CD4-positive, CD25-positive, alpha-beta regulatory T cell (primary cell): ENCODE measurements at regions not wholly inside any gene's neighbourhood (a gene's known extent, or its start where the extent isn't known, plus 50 kb on each side); places are given as distances from the start of the nearest gene placed in this dataset.
A peak's percentile ranks its signal among the peaks of the same experiment; 100 is the strongest.

Source experiments
- ATAC-seq, 2 donors: fragments of 150-1000 bp; cut with Tn5 transposase; one replicate each; pipeline ENCODE4 v1.10.0; 2021; ENCODE audit warnings: low read depth in 2 of 2, moderate number of reproducible peaks in 2 of 2, moderate library complexity in 1 of 2
- DNase-seq, 3 donors: peaks; one replicate each; pipeline versions ENCODE4 v3.0.0 to v3.0.0-alpha.2; 2012 to 2022; ENCODE audit warnings: mixed read lengths in 1 of 3
- H3K27ac ChIP-seq: one replicate; pipeline ENCODE4 v1.7.0; 2013; ENCODE audit warnings: mild to moderate bottlenecking, low read length; ENCODE audit not compliant: insufficient read depth, poor library complexity, severe bottlenecking
- H3K27me3 ChIP-seq: one replicate; pipeline ENCODE4 v1.7.0; 2013; ENCODE audit warnings: low read length; ENCODE audit not compliant: control insufficient read depth, insufficient read depth
- H3K36me3 ChIP-seq: one replicate; pipeline ENCODE4 v1.7.0; 2013; ENCODE audit warnings: mild to moderate bottlenecking, low read length, moderate library complexity; ENCODE audit not compliant: control insufficient read depth, insufficient read depth
- H3K4me1 ChIP-seq: 2 replicates; pipeline ENCODE4 v1.7.0; 2013; ENCODE audit warnings: mild to moderate bottlenecking, low read length; ENCODE audit not compliant: insufficient read depth, control insufficient read depth, poor library complexity, severe bottlenecking
- H3K4me3 ChIP-seq: one replicate; pipeline ENCODE4 v1.7.0; 2013; ENCODE audit warnings: low read depth, mild to moderate bottlenecking, low read length, moderate library complexity
- H3K9me3 ChIP-seq, 2 experiments: 1 replicate in 1 of 2; 2 replicates in 1 of 2; pipeline ENCODE4 v1.7.0; 2013; ENCODE audit warnings: low read length in 2 of 2, mild to moderate bottlenecking in 1 of 2, moderate library complexity in 1 of 2; ENCODE audit not compliant: control insufficient read depth in 2 of 2
- H3K27ac Mint-ChIP-seq, 3 donors: one replicate each; pipeline ENCODE4 v1.8.0; 2020 to 2022; ENCODE audit warnings: mild to moderate bottlenecking in 3 of 3, mixed read lengths in 3 of 3, moderate library complexity in 2 of 3
- H3K27me3 Mint-ChIP-seq: one replicate; pipeline ENCODE4 v1.8.0; 2022; ENCODE audit warnings: mild to moderate bottlenecking, mixed read lengths
- H3K36me3 Mint-ChIP-seq: one replicate; pipeline ENCODE4 v1.8.0; 2020; ENCODE audit warnings: mixed read lengths
- H3K4me1 Mint-ChIP-seq, 4 donors: one replicate each; pipeline ENCODE4 v1.8.0; 2020 to 2022; ENCODE audit warnings: mixed read lengths in 4 of 4, mild to moderate bottlenecking in 1 of 4
- H3K4me3 Mint-ChIP-seq, 4 donors: one replicate each; pipeline ENCODE4 v1.8.0; 2020 to 2022; ENCODE audit warnings: mild to moderate bottlenecking in 4 of 4, mixed read lengths in 4 of 4, moderate library complexity in 3 of 4
- H3K9me3 Mint-ChIP-seq, 7 donors: one replicate each; pipeline ENCODE4 v1.8.0; 2020 to 2022; ENCODE audit warnings: mixed read lengths in 7 of 7, mild to moderate bottlenecking in 3 of 7, moderate library complexity in 2 of 7

DNA sequence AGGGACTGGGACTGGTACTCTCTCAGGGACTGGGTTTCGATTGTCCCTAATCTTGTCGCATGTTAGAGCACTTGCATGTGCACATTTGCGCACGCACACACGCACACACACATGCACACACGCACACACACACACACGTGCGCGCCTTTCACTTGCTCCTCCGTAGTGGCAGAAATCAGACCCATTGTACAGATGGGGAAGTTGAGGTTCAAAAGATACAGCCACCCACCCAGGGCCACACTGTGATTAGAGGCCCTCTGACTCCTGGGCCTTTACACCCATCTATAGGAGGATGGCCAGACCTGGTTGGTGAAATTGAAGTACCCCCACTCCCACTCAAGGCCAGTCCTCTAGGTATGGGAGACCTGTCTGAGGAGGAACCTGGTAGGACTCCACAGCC, 167.8 kb upstream of the LHX5 start:
- Histone ChIP-seq H3K27me3 (no peaks in the 10 kb centered on the region), H3K9me3 (no peaks in the 10 kb centered on the region), H3K36me3 (no peaks in the 10 kb centered on the region), H3K4me1 (no peaks in the 10 kb centered on the region), H3K4me3 (no peak overlapping the region), H3K27ac (no peak overlapping the region)
- Mint-ChIP-seq H3K36me3 (no peaks in the 10 kb centered on the region), H3K9me3 (peaks cover 0 to 3% (median 0%) of the 10 kb centered on the region in 7 donors), H3K27me3 (peaks cover 30% of the 10 kb centered on the region), H3K4me1 (peaks cover 0 to 3% (median 0%) of the 10 kb centered on the region in 4 donors), H3K4me3 (no peak overlapping the region), H3K27ac (no peak overlapping the region)
- DNase-seq, result no peak
- ATAC-seq, result no peak

DNA sequence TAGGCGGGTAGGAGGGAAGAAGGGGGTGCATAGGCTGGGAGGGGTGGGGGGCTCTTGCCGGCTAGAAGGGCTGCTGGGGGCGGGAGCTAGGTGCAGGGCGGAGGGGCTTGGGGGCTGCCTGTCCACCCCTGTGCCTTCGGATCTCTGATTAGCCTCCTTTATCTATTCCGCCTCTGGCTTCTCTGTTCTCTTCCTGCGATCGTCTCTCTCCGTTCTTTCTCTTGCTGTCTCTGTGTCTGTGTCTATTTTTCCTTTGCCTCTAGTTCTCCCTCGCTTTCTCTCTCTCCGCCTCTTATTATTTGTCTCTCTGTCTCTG, 166.7 kb upstream of the LHX5 start:
- Histone ChIP-seq H3K4me1 (no peaks in the 10 kb centered on the region), H3K36me3 (no peaks in the 10 kb centered on the region), H3K27ac (no peak overlapping the region), H3K27me3 (no peaks in the 10 kb centered on the region), H3K9me3 (no peaks in the 10 kb centered on the region), H3K4me3 (no peak overlapping the region)
- Mint-ChIP-seq H3K9me3 (peaks cover 0 to 3% (median 0%) of the 10 kb centered on the region in 7 donors), H3K36me3 (no peaks in the 10 kb centered on the region), H3K27ac (no peak overlapping the region), H3K4me3 (no peak overlapping the region), H3K27me3 (peaks cover 23% of the 10 kb centered on the region), H3K4me1 (peaks cover 0 to 3% (median 0%) of the 10 kb centered on the region in 4 donors)
- no peak for DNase-seq
- ATAC-seq, result no peak

DNA sequence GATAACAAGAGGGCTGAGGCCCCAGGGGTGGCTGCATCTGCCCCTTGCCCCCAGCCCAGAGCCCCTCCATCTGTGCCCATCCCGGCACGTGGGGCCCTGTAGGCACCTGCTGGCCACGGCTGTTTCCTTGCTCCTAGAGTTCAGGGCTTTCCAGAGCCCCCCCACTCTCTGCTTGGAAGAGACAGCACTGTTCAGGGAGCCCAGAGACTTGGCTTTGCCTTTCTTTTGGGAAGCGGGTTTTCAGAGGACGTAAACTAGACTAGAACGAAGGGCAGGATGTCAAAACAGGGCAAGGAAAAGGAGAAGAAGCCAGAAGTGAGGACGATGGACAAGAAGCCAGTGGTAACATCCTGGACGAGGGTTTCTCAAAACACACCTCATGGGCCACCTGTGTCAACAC, 163.3 kb upstream of the LHX5 start:
- H3K4me3 Mint-ChIP-seq, result no peak overlapping the region
- peaks cover 0 to 11% (median 5%) of the 10 kb centered on the region in 7 donors for H3K9me3 Mint-ChIP-seq
- Histone ChIP-seq H3K36me3 (no peaks in the 10 kb centered on the region), H3K9me3 (no peaks in the 10 kb centered on the region), H3K4me1 (no peaks in the 10 kb centered on the region), H3K27ac (no peak overlapping the region), H3K27me3 (no peaks in the 10 kb centered on the region), H3K4me3 (no peak overlapping the region)
- H3K4me1 Mint-ChIP-seq, result peaks cover 0 to 3% (median 0%) of the 10 kb centered on the region in 4 donors
- no peaks in the 10 kb centered on the region for H3K36me3 Mint-ChIP-seq
- no peak for DNase-seq
- H3K27ac Mint-ChIP-seq, result no peak overlapping the region
- ATAC-seq, result no peak
- H3K27me3 Mint-ChIP-seq, result peaks cover 22% of the 10 kb centered on the region

DNA sequence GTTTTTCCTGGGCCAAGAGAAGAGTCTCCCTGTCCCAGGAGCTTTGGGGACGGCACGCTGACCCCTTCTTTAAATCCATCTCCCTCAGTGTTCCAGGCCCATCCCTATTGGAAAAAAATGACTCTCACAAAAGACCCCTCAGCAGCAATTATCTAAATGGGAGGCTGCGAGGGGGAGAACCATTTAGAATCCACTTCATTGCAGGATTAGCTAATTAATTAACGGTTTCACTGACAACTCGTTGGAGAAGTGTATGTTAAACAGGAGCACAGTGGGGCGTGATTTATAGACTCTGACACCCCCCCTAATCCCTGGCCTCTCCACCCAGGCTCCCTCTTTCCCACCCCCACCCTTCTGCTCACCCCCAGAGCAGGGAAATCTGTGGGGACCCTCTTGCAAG, 162.8 kb upstream of the LHX5 start:
- no peak overlapping the region for H3K4me3 Mint-ChIP-seq
- no peaks in the 10 kb centered on the region for H3K4me1 ChIP-seq
- H3K4me1 Mint-ChIP-seq, result peaks cover 0 to 3% (median 0%) of the 10 kb centered on the region in 4 donors
- H3K27me3 Mint-ChIP-seq, result peaks cover 17% of the 10 kb centered on the region
- no peak overlapping the region for H3K4me3 ChIP-seq
- no peaks in the 10 kb centered on the region for H3K36me3 ChIP-seq
- no peaks in the 10 kb centered on the region for H3K27me3 ChIP-seq
- H3K27ac ChIP-seq, result no peak overlapping the region
- H3K9me3 Mint-ChIP-seq, result peaks cover 0 to 15% (median 5%) of the 10 kb centered on the region in 7 donors
- H3K9me3 ChIP-seq, result no peaks in the 10 kb centered on the region
- DNase-seq (no peak), ATAC-seq (no peak)
- no peaks in the 10 kb centered on the region for H3K36me3 Mint-ChIP-seq
- peak overlapping the region in 1 of 3 donors; percentile 7 for H3K27ac Mint-ChIP-seq

DNA sequence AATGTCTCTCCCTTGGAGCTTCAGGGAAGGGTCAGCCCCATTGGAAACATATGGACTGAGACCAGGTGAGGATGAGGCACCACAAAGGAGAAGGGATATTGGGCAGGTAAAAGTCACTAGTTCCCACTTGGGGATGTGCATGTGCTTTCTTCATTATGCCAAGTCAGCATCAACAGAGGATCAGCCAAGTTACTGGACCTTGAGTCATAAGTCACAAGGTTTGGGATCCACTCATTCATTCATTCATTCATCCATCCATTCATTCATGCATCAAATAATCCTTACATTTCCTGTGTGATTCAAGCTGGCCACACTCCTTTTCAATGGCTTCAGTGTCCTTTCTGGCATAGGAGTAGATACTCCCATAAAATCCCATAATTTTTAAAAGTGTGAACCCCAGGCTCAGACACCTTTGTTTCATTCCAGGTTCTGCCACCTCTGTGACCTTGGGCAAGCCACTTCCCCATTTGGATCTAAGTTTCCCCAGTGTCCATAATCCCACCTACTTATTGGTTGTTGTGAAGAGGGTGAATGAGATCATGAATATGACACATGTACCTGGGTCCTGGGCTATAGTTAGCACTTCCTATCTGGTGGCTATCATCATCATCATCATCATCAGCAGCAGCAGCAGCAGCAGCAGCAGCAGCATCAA, 162.1 kb upstream of the LHX5 start:
- Histone ChIP-seq H3K9me3 (no peaks in the 10 kb centered on the region), H3K27me3 (no peaks in the 10 kb centered on the region), H3K4me3 (no peak overlapping the region), H3K27ac (no peak overlapping the region), H3K4me1 (no peaks in the 10 kb centered on the region), H3K36me3 (no peaks in the 10 kb centered on the region)
- Mint-ChIP-seq H3K4me3 (no peak overlapping the region), H3K4me1 (peaks cover 0 to 3% (median 0%) of the 10 kb centered on the region in 4 donors), H3K9me3 (peaks cover 0 to 18% (median 3%) of the 10 kb centered on the region in 7 donors), H3K27ac (peak overlapping the region in 1 of 3 donors; percentile 7), H3K27me3 (peaks cover 11% of the 10 kb centered on the region), H3K36me3 (no peaks in the 10 kb centered on the region)
- DNase-seq, result no peak
- no peak for ATAC-seq

DNA sequence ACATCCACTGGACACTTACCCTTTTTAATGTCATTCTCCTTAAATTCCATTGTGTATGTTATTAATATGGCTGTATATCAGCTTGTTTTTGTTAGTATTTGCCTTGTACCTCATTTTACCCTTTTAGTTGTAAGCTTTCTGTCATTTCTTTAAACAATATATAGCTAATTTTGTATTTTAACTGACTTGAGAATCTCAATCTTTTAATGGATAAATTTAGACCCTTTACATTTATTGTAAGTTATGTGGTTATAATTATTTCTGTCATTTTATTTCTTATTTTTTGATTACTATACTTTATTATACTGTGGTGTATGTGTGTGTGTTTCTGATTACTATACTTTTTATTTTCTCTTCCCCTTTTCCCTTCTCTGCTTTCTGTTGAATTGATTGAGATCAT, 159.0 kb upstream of the LHX5 start:
- ATAC-seq, result no peak
- peaks cover 0 to 30% (median 5%) of the 10 kb centered on the region in 7 donors for H3K9me3 Mint-ChIP-seq

DNA sequence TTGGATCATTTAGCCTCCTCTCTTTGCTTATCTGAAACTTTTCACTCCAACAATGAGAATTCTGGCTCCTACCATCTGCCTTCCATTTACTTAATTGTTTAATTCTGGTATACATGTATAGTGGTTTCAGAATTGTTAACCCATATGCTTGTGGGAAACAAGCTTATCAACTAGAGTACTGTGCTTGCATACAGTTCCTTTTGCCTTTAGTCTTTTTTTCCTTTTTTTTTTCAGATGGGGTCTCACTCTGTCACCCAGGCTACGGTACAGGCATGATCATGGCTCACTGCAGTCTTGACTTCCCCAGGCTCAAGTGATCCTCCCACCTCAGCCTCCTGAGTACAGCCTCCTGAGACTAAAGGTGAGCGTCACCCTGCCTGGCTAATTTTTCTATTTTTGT, 153.8 kb upstream of the LHX5 start:
- H3K4me1 Mint-ChIP-seq, result no peaks in the 10 kb centered on the region
- ATAC-seq (no peak), DNase-seq (no peak)
- peaks cover 9% of the 10 kb centered on the region for H3K27me3 Mint-ChIP-seq
- H3K4me3 ChIP-seq, result no peak overlapping the region
- no peak overlapping the region for H3K4me3 Mint-ChIP-seq
- H3K27ac Mint-ChIP-seq, result no peak overlapping the region
- H3K9me3 Mint-ChIP-seq, result peaks cover 0 to 30% (median 2%) of the 10 kb centered on the region in 7 donors
- no peaks in the 10 kb centered on the region for H3K36me3 Mint-ChIP-seq
- H3K27me3 ChIP-seq, result peaks cover 4% of the 10 kb centered on the region
- no peaks in the 10 kb centered on the region for H3K36me3 ChIP-seq
- no peak overlapping the region for H3K27ac ChIP-seq
- H3K4me1 ChIP-seq, result no peaks in the 10 kb centered on the region
- H3K9me3 ChIP-seq, result peaks cover 7 to 16% of the 10 kb centered on the region in 2 experiments

More for the DNA sequence above, 159.0 kb upstream of the LHX5 start:
- H3K36me3 Mint-ChIP-seq, result no peaks in the 10 kb centered on the region
- H3K27me3 Mint-ChIP-seq, result peaks cover 4% of the 10 kb centered on the region
- Histone ChIP-seq H3K9me3 (peaks cover 4 to 11% of the 10 kb centered on the region in 2 experiments), H3K4me3 (no peak overlapping the region), H3K27me3 (peaks cover 4% of the 10 kb centered on the region), H3K4me1 (no peaks in the 10 kb centered on the region), H3K36me3 (no peaks in the 10 kb centered on the region), H3K27ac (no peak overlapping the region)
- no peak overlapping the region for H3K4me3 Mint-ChIP-seq
- H3K4me1 Mint-ChIP-seq, result no peaks in the 10 kb centered on the region
- DNase-seq, result no peak
- no peak overlapping the region for H3K27ac Mint-ChIP-seq

DNA sequence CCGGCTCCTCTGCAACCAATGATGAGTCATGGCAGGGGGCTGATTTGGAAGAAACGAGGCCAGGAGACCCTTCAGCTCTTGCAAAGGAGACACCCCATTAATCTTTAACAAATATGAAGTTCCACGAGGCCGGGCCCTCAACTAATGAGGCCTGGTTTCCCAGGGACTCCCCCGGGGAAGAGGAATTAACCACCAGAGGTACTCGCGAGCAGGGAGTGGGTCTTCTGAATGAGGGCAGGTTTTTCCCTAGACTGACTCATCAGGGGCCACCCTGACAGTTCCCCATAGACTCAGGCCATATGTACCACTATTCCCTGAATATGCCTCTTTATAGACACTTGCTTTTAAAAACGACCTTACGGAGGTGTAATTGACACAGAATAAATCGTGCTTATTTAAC, 150.7 kb upstream of the LHX5 start:
- H3K27me3 ChIP-seq, result no peaks in the 10 kb centered on the region
- H3K27ac Mint-ChIP-seq, result no peak overlapping the region
- no peaks in the 10 kb centered on the region for H3K36me3 Mint-ChIP-seq
- H3K9me3 Mint-ChIP-seq, result peaks cover 0 to 11% (median 1%) of the 10 kb centered on the region in 7 donors
- peaks cover 7 to 12% of the 10 kb centered on the region in 2 experiments for H3K9me3 ChIP-seq
- no peak overlapping the region for H3K27ac ChIP-seq
- ATAC-seq (no peak), DNase-seq (no peak)
- peaks cover 7% of the 10 kb centered on the region for H3K27me3 Mint-ChIP-seq
- H3K4me1 Mint-ChIP-seq, result no peaks in the 10 kb centered on the region
- H3K4me3 ChIP-seq, result no peak overlapping the region
- H3K4me1 ChIP-seq, result no peaks in the 10 kb centered on the region
- no peaks in the 10 kb centered on the region for H3K36me3 ChIP-seq
- H3K4me3 Mint-ChIP-seq, result peak overlapping the region in 1 of 4 donors; percentile 28
